Epithelial cell of proximal tubule (primary cell): ENCODE measurements at regions not wholly inside any gene's neighbourhood (a gene's known extent, or its start where the extent isn't known, plus 50 kb on each side); places are given as distances from the start of the nearest gene placed in this dataset.
A peak's percentile ranks its signal among the peaks of the same experiment; 100 is the strongest.

ENCODE experiments used
- DNase-seq: peaks from one replicate; pipeline ENCODE4 v3.0.0-alpha.2; 2011; ENCODE audit warnings: low read depth
- H3K4me3 ChIP-seq: 2 replicates; pipeline ENCODE4 v1.5.1; 2011; ENCODE audit warnings: low read depth, mild to moderate bottlenecking, low read length
- TF ChIP-seq, protein P1 (sequence below): conservative IDR thresholded peaks from 2 replicates; pipeline ENCODE4 v1.5.1; 2012; ENCODE audit warnings: low read depth, mild to moderate bottlenecking, low read length

DNA sequence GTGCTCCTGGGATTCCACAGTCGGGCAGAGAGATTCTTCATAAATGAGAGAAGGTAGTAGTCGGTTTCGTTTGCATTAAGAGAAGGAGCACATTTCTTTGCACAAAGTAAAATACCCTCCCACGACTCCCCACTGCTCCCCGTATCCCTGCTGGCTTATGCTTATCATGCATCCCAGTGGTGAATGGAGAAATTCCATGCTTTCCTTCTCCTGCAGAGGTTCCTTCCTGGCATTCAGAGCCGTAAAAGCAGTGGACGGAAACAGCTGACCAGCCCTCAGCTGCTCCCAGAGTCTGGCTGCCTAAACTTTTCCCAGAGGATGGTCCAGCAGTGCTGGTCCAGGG is 93.1 kb downstream of the C9orf152 start:
- no peak overlapping the region for H3K4me3 ChIP-seq
- DNase-seq, result no peak
- TF ChIP-seq, protein P1, sequence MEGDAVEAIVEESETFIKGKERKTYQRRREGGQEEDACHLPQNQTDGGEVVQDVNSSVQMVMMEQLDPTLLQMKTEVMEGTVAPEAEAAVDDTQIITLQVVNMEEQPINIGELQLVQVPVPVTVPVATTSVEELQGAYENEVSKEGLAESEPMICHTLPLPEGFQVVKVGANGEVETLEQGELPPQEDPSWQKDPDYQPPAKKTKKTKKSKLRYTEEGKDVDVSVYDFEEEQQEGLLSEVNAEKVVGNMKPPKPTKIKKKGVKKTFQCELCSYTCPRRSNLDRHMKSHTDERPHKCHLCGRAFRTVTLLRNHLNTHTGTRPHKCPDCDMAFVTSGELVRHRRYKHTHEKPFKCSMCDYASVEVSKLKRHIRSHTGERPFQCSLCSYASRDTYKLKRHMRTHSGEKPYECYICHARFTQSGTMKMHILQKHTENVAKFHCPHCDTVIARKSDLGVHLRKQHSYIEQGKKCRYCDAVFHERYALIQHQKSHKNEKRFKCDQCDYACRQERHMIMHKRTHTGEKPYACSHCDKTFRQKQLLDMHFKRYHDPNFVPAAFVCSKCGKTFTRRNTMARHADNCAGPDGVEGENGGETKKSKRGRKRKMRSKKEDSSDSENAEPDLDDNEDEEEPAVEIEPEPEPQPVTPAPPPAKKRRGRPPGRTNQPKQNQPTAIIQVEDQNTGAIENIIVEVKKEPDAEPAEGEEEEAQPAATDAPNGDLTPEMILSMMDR, result no peak

- H3K4me3 ChIP-seq, result no peak overlapping the region
- TF ChIP-seq, protein P1, result no peak
- no peak for DNase-seq
Measured at GRCh38 chr9:110115341-110115820, 92.6 kb downstream of the C9orf152 start.

DNA sequence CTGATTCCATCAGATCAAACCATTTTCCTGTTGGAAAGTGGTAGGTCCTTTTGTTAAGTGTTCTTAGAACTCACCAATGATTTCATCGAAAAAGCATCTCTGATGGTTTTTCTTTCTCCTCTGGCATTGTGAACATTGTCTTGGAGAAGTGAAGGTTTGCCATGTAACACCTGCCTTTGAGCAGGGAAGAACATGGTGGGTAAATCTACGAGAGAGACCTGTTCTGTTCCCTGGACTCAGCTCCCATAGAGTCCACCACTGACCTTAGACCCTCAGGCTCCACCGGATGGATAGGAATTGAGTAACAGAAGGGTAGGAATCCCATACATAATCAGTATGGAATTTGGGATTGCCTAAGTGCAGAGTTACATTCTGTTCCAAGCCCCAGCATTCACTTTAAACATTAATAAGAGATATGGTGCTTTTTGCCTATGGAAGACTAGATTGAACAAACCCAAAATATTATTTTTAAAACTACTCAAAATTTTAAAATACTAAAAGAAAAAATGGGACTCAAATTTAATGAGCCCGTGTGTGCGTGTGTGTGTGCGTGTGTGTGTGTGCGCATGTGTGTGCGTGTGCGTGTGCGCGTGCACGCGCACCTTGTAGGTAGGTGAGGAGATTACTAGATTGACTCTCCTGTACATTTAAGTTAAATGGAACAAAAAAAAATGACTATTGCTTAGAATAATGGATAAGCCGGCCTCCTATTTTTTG is 92.0 kb downstream of the C9orf152 start:
- no peak overlapping the region for H3K4me3 ChIP-seq
- TF ChIP-seq, protein P1, result no peak
- DNase-seq, result no peak

DNA sequence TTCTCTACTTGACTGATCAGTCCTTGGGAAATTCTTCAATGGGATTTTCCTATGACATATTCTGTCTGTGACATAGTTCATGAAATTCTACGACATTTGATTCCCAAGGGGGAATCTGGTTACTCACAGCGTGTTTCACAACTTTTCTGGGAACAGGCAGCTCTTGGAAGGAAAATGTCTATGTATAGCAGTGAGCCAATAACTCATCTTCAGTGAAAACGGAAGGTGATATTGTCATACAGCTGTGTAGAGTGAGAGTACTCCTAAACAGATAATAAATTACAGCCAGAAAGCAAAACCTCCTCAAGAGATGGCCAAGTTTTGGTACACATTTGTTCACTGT is 91.4 kb downstream of the C9orf152 start:
- TF ChIP-seq, protein P1, result no peak
- no peak overlapping the region for H3K4me3 ChIP-seq
- peak; percentile 94 for DNase-seq

DNA sequence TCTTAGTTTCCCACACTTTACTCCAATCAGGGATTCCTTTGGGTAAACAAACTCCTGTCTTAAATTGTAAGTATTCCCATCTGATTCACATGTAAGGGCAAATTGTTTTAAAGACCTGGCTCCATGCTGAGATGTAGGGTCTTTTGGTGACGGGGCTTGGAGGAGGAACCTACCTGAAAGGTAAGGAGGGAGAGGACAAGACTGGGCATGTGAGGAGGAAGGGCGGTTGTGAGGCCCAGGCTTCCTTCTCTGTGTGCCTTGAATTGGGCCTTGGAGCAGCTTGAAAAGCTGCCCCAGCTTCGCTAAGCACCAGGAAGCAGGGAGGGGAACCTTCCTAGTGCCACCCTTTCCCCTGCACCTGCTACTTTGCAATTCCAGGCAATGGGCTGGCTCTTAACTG is 86.8 kb downstream of the C9orf152 start:
- TF ChIP-seq, protein P1, result no peak
- DNase-seq, result no peak
- no peak overlapping the region for H3K4me3 ChIP-seq

GRCh38 chr9:110123341-110124095 is 84.4 kb downstream of the C9orf152 start:
- DNase-seq, result no peak
- no peak overlapping the region for H3K4me3 ChIP-seq
- TF ChIP-seq, protein P1, result no peak
